ENCODE measurements at regions not wholly inside any gene's neighbourhood (a gene's known extent, or its start where the extent isn't known, plus 50 kb on each side); places are given as distances from the start of the nearest gene placed in this dataset.
A peak's percentile ranks its signal among the peaks of the same experiment; 100 is the strongest.
"Not testable (repeated sequence)": the region's sequence is repeated elsewhere in the genome, so short reads cannot be mapped to it uniquely, and the experiment has no call there.

GRCh38 chr12:28991626-28992025 is 157.5 kb upstream of the FAR2 start:
- intact Hi-C loops (cut with DNase I): no loop called here

GRCh38 chr12:28993720-28994119 is 155.4 kb upstream of the FAR2 start:
- ATAC-seq: peak; percentile 45
- no peak for DNase-seq (ENCODE audit: low spot score)
- intact Hi-C loops (cut with DNase I): no loop called here

More at GRCh38 chr12:28991626-28992025, 157.5 kb upstream of the FAR2 start:
- no peak for ATAC-seq
- no peak for DNase-seq (ENCODE audit: low spot score)

GRCh38 chr12:28994179-28994715 is 154.8 kb upstream of the FAR2 start:
- ATAC-seq (no peak), DNase-seq (ENCODE audit: low spot score) (no peak)
- intact Hi-C loops (cut with DNase I): no loop called here

- DNase-seq (ENCODE audit: low spot score) (no peak), ATAC-seq (peak; percentile 77)
- intact Hi-C loops (cut with DNase I): no loop called here
Observed at GRCh38 chr12:28996688-28997087, 152.4 kb upstream of the FAR2 start.

GRCh38 chr12:28998662-28999120 is 150.4 kb upstream of the FAR2 start:
- ATAC-seq (peak; percentile 61), DNase-seq (ENCODE audit: low spot score) (no peak)
- intact Hi-C loops (cut with DNase I): no loop called here

- intact Hi-C loops (cut with DNase I): no loop called here
Observed at GRCh38 chr12:29004066-29004935, 144.8 kb upstream of the FAR2 start.

GRCh38 chr12:29004936-29005304 is 144.2 kb upstream of the FAR2 start:
- DNase-seq (ENCODE audit: low spot score) (no peak), ATAC-seq (no peak)
- intact Hi-C loops (cut with DNase I): no loop called here

More at GRCh38 chr12:29004066-29004935, 144.8 kb upstream of the FAR2 start:
- ATAC-seq (no peak), DNase-seq (ENCODE audit: low spot score) (no peak)

- DNase-seq (ENCODE audit: low spot score) (no peak), ATAC-seq (no peak)
- intact Hi-C loops (cut with DNase I): no loop called here
Observed at GRCh38 chr12:29008786-29009185, 140.3 kb upstream of the FAR2 start.

GRCh38 chr12:29012673-29013072 is 136.4 kb upstream of the FAR2 start:
- no peak for ATAC-seq
- DNase-seq (ENCODE audit: low spot score): no peak
- intact Hi-C loops (cut with DNase I): no loop called here

GRCh38 chr12:29017532-29017931 is 131.5 kb upstream of the FAR2 start:
- ATAC-seq; intact Hi-C loops (cut with DNase I); DNase-seq (ENCODE audit: low spot score): not testable (repeated sequence)

GRCh38 chr12:29023436-29024076 is 125.5 kb upstream of the FAR2 start:
- intact Hi-C loops (cut with DNase I): no loop called here
- no peak for DNase-seq (ENCODE audit: low spot score)
- ATAC-seq: no peak

- DNase-seq (ENCODE audit: low spot score) (no peak), ATAC-seq (no peak)
- intact Hi-C loops (cut with DNase I): no loop called here
Observed at GRCh38 chr12:29024117-29024516, 125.0 kb upstream of the FAR2 start.

- intact Hi-C loops (cut with DNase I): no loop called here
Observed at GRCh38 chr12:29025937-29026336, 123.1 kb upstream of the FAR2 start.

GRCh38 chr12:29026419-29026818 is 122.7 kb upstream of the FAR2 start:
- intact Hi-C loops (cut with DNase I): no loop called here
- DNase-seq (ENCODE audit: low spot score) (no peak), ATAC-seq (no peak)

More at GRCh38 chr12:29025937-29026336, 123.1 kb upstream of the FAR2 start:
- ATAC-seq (no peak), DNase-seq (ENCODE audit: low spot score) (no peak)

- intact Hi-C loops (cut with DNase I); ATAC-seq; DNase-seq (ENCODE audit: low spot score): not testable (repeated sequence)
Observed at GRCh38 chr12:29029484-29029883, 119.6 kb upstream of the FAR2 start.

GRCh38 chr12:29030006-29030405 is 119.1 kb upstream of the FAR2 start:
- intact Hi-C loops (cut with DNase I): no loop called here
- DNase-seq (ENCODE audit: low spot score) (no peak), ATAC-seq (no peak)

- intact Hi-C loops (cut with DNase I): no loop called here
- no peak for DNase-seq (ENCODE audit: low spot score)
- no peak for ATAC-seq
Observed at GRCh38 chr12:29032446-29032845, 116.6 kb upstream of the FAR2 start.

GRCh38 chr12:29033519-29033918 is 115.6 kb upstream of the FAR2 start:
- DNase-seq (ENCODE audit: low spot score) (no peak), ATAC-seq (no peak)
- intact Hi-C loops (cut with DNase I): no loop called here

GRCh38 chr12:29035112-29035511 is 114.0 kb upstream of the FAR2 start:
- intact Hi-C loops (cut with DNase I): no loop called here
- ATAC-seq (no peak), DNase-seq (ENCODE audit: low spot score) (no peak)

GRCh38 chr12:29039013-29039412 is 110.1 kb upstream of the FAR2 start:
- ATAC-seq (no peak), DNase-seq (ENCODE audit: low spot score) (no peak)
- intact Hi-C loops (cut with DNase I): no loop called here

All from sciatic nerve (tissue), 2 donors.